Endothelial cell of umbilical vein (primary cell): ENCODE measurements at regions not wholly inside any gene's neighbourhood (a gene's known extent, or its start where the extent isn't known, plus 50 kb on each side); places are given as distances from the start of the nearest gene placed in this dataset.
"Not testable (repeated sequence)": the region's sequence is repeated elsewhere in the genome, so short reads cannot be mapped to it uniquely, and the experiment has no call there.

ENCODE experiments used
- CTCF ChIP-seq, 2 donors: IDR thresholded peaks; 1 replicate in 1 of 2; 2 replicates in 1 of 2; pipeline ENCODE4 v1.5.1; 2011; ENCODE audit warnings: low read length in 2 of 2, mild to moderate bottlenecking in 2 of 2, moderate library complexity in 2 of 2, control low read depth in 1 of 2, inconsistent platforms in 1 of 2, low read depth in 1 of 2; ENCODE audit not compliant: insufficient read depth in 1 of 2; ENCODE audit errors: extremely low read depth in 1 of 2
- EZH2 ChIP-seq: IDR thresholded peaks from 2 replicates; pipeline ENCODE4 v1.6.1; 2012; ENCODE audit warnings: borderline replicate concordance, low read depth, mild to moderate bottlenecking, moderate library complexity, low read length, inconsistent platforms; ENCODE audit not compliant: severe bottlenecking
- MYC ChIP-seq: IDR thresholded peaks from one replicate; pipeline ENCODE4 v1.6.1; 2011; ENCODE audit warnings: mild to moderate bottlenecking, low read depth, low read length
- POLR2A ChIP-seq: IDR thresholded peaks from 2 replicates; pipeline ENCODE4 v1.6.1; 2012; ENCODE audit warnings: low read depth, mild to moderate bottlenecking, control low read depth, low read length
- POLR2AphosphoS5 ChIP-seq: IDR thresholded peaks from 2 replicates; pipeline ENCODE4 v1.6.1; 2012; ENCODE audit warnings: low read depth, mild to moderate bottlenecking, control low read depth, low read length, moderate library complexity; ENCODE audit not compliant: insufficient read depth
- TF ChIP-seq, protein P1 (sequence below): IDR thresholded peaks from 2 replicates; pipeline ENCODE4 v1.6.1; 2011; ENCODE audit not compliant: insufficient read depth, insufficient read length

- TF ChIP-seq CTCF (IDR thresholded peaks at IDR 0.05; ENCODE audit: extremely low read depth in 1 of 2, insufficient read depth in 1 of 2, low read depth in 1 of 2, low read length in 2 of 2); POLR2A; POLR2AphosphoS5; MYC; EZH2: not testable (repeated sequence)
- TF ChIP-seq, protein P1, sequence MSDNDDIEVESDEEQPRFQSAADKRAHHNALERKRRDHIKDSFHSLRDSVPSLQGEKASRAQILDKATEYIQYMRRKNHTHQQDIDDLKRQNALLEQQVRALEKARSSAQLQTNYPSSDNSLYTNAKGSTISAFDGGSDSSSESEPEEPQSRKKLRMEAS, result not testable (repeated sequence)
These were observed 135.8 kb upstream of the PRICKLE2 start for GRCh38 chr3:64361036-64361435.
